Ascending aorta (tissue), 2 donors: ENCODE measurements at regions not wholly inside any gene's neighbourhood (a gene's known extent, or its start where the extent isn't known, plus 50 kb on each side); places are given as distances from the start of the nearest gene placed in this dataset.

Source experiments
- DNase-seq, 2 donors: peaks; one replicate each; pipeline ENCODE4 v3.0.0-alpha.2; 2019; ENCODE audit warnings: low spot score in 2 of 2
- H3K27ac ChIP-seq, 2 donors: fragments of 200-600 bp; sonication (generic); one replicate each; pipeline ENCODE4 v1.5.1; 2016 to 2017; ENCODE audit warnings: mild to moderate bottlenecking in 1 of 2
- H3K27me3 ChIP-seq: fragments of 200-600 bp; sonication (generic); one replicate; pipeline ENCODE4 v1.5.1; 2017
- H3K36me3 ChIP-seq, 2 donors: fragments of 200-600 bp; sonication (generic); one replicate each; pipeline ENCODE4 v1.5.1; 2016
- H3K4me1 ChIP-seq, 2 donors: fragments of 200-600 bp; sonication (generic); one replicate each; pipeline ENCODE4 v1.5.1; 2016 to 2017; ENCODE audit warnings: mild to moderate bottlenecking in 1 of 2
- H3K4me3 ChIP-seq, 2 donors: fragments of 200-600 bp; sonication (generic); one replicate each; pipeline ENCODE4 v1.5.1; 2016 to 2017; ENCODE audit warnings: mild to moderate bottlenecking in 1 of 2
- H3K9me3 ChIP-seq, 2 donors: fragments of 200-600 bp; sonication (generic); one replicate each; pipeline ENCODE4 v1.5.1; 2016
- CTCF ChIP-seq, 3 experiments: fragments of 200-600 bp in 2 of 3; fragments of 450-650 bp in 1 of 3; sonication (generic) in 2 of 3; IDR thresholded peaks; one replicate each; pipeline ENCODE4 v1.5.1; 2016 to 2019; ENCODE audit warnings: antibody characterized with exemption in 3 of 3, mild to moderate bottlenecking in 1 of 3, moderate library complexity in 1 of 3
- intact Hi-C: fragments of 100-400 bp; cut with DNase I; formaldehyde crosslinking; loops from one replicate; pipeline ENCODE4 v1.15.1; 2023

- no peaks in the 10 kb centered on the region for H3K36me3 ChIP-seq
- H3K4me1 ChIP-seq = no peaks in the 10 kb centered on the region
- intact Hi-C loops = no loop called here
- TF ChIP-seq CTCF (IDR thresholded peaks at IDR 0.05) = no peak
- no peak overlapping the region for H3K4me3 ChIP-seq
- DNase-seq = no peak
- H3K9me3 ChIP-seq = no peaks in the 10 kb centered on the region
- no peaks in the 10 kb centered on the region for H3K27me3 ChIP-seq
- no peak overlapping the region for H3K27ac ChIP-seq
Observed at GRCh38 chr2:118791483-118791882, 56.0 kb downstream of the EN1 start.

GRCh38 chr2:118786746-118787145, 60.7 kb downstream of the EN1 start:
- Histone ChIP-seq H3K27me3 (no peaks in the 10 kb centered on the region), H3K4me3 (no peak overlapping the region), H3K27ac (no peak overlapping the region), H3K9me3 (no peaks in the 10 kb centered on the region), H3K4me1 (no peaks in the 10 kb centered on the region), H3K36me3 (no peaks in the 10 kb centered on the region)
- no peak for TF ChIP-seq CTCF (IDR thresholded peaks at IDR 0.05)
- intact Hi-C loops = no loop called here
- DNase-seq = peak in 1 of 2 donors; percentile 60

GRCh38 chr2:118784860-118785259, 62.6 kb downstream of the EN1 start:
- H3K4me1 ChIP-seq = no peaks in the 10 kb centered on the region
- no peak overlapping the region for H3K4me3 ChIP-seq
- peak in 1 of 2 donors; percentile 18 for DNase-seq
- no peaks in the 10 kb centered on the region for H3K27me3 ChIP-seq
- intact Hi-C loops = no loop called here
- no peaks in the 10 kb centered on the region for H3K36me3 ChIP-seq
- no peak overlapping the region for H3K27ac ChIP-seq
- no peak for TF ChIP-seq CTCF (IDR thresholded peaks at IDR 0.05)
- H3K9me3 ChIP-seq = no peaks in the 10 kb centered on the region

- Histone ChIP-seq H3K36me3 (no peaks in the 10 kb centered on the region), H3K4me1 (no peaks in the 10 kb centered on the region), H3K27me3 (no peaks in the 10 kb centered on the region), H3K27ac (no peak overlapping the region), H3K9me3 (no peaks in the 10 kb centered on the region), H3K4me3 (no peak overlapping the region)
- intact Hi-C loops = no loop called here
- TF ChIP-seq CTCF (IDR thresholded peaks at IDR 0.05) = no peak
- no peak for DNase-seq
Observed at GRCh38 chr2:118779362-118779761, 68.1 kb downstream of the EN1 start.

GRCh38 chr2:118774458-118775133, 72.9 kb downstream of the EN1 start:
- Histone ChIP-seq H3K27me3 (no peaks in the 10 kb centered on the region), H3K4me3 (peak overlapping the region; percentile 39 to 49), H3K36me3 (no peaks in the 10 kb centered on the region), H3K27ac (no peak overlapping the region), H3K4me1 (no peaks in the 10 kb centered on the region), H3K9me3 (no peaks in the 10 kb centered on the region)
- DNase-seq = peak in 1 of 2 donors; percentile 45
- no peak for TF ChIP-seq CTCF (IDR thresholded peaks at IDR 0.05)
- intact Hi-C loops = no loop called here

- Histone ChIP-seq H3K4me1 (no peaks in the 10 kb centered on the region), H3K36me3 (no peaks in the 10 kb centered on the region), H3K4me3 (no peak overlapping the region), H3K27me3 (no peaks in the 10 kb centered on the region), H3K9me3 (no peaks in the 10 kb centered on the region), H3K27ac (no peak overlapping the region)
- no peak for TF ChIP-seq CTCF (IDR thresholded peaks at IDR 0.05)
- intact Hi-C loops = no loop called here
- peak in 1 of 2 donors; percentile 9 for DNase-seq
Observed at GRCh38 chr2:118773826-118774225, 73.6 kb downstream of the EN1 start.
